IPS DF 6.9 (cell line): ENCODE measurements at regions not wholly inside any gene's neighbourhood (a gene's known extent, or its start where the extent isn't known, plus 50 kb on each side); places are given as distances from the start of the nearest gene placed in this dataset.
"Not testable (repeated sequence)": the region's sequence is repeated elsewhere in the genome, so short reads cannot be mapped to it uniquely, and the experiment has no call there.

Experiments used
- DNase-seq: peaks from one replicate; pipeline ENCODE4 v3.0.0-alpha.2; 2013; ENCODE audit warnings: low read depth, low spot score
- H3K27ac ChIP-seq: one replicate; pipeline ENCODE4 v1.5.1; 2013; ENCODE audit warnings: low read length, control low read depth
- H3K27me3 ChIP-seq: 2 replicates; pipeline ENCODE4 v1.6.1; 2013; ENCODE audit warnings: mild to moderate bottlenecking, low read length; ENCODE audit not compliant: control insufficient read depth, insufficient read depth
- H3K36me3 ChIP-seq: 2 replicates; pipeline ENCODE4 v1.6.1; 2013; ENCODE audit warnings: low read length; ENCODE audit not compliant: control insufficient read depth, insufficient read depth
- H3K4me1 ChIP-seq: 2 replicates; pipeline ENCODE4 v1.6.1; 2013; ENCODE audit warnings: low read length; ENCODE audit not compliant: control insufficient read depth, insufficient read depth
- H3K4me3 ChIP-seq: 2 replicates; pipeline ENCODE4 v1.5.1; 2013; ENCODE audit warnings: mild to moderate bottlenecking, low read length
- H3K9me3 ChIP-seq: 2 replicates; pipeline ENCODE4 v1.6.1; 2013; ENCODE audit warnings: low read length, inconsistent platforms; ENCODE audit not compliant: control insufficient read depth, insufficient read depth
- WGBS: extraction: QIAGEN DNeasy Blood & Tissue Kit; methylation state at CpG from one replicate; pipeline ENCODE4 v1.1.7; 2013; ENCODE audit warnings: mixed read lengths, missing lambda C conversion rate; ENCODE audit not compliant: insufficient read length, insufficient coverage; 5-methylcytosine and 5-hydroxymethylcytosine counted together

GRCh38 chr5:71821029-71821428 is 102.0 kb downstream of the CARTPT start:
- no peaks in the 10 kb centered on the region for H3K27me3 ChIP-seq
- H3K9me3 ChIP-seq = no peaks in the 10 kb centered on the region
- no peaks in the 10 kb centered on the region for H3K36me3 ChIP-seq
- no peak overlapping the region for H3K4me3 ChIP-seq
- H3K4me1 ChIP-seq = no peaks in the 10 kb centered on the region
- DNase-seq = no peak
- WGBS = no CpG with 5 or more reads among the region's 1 CpG
- no peak overlapping the region for H3K27ac ChIP-seq

DNA sequence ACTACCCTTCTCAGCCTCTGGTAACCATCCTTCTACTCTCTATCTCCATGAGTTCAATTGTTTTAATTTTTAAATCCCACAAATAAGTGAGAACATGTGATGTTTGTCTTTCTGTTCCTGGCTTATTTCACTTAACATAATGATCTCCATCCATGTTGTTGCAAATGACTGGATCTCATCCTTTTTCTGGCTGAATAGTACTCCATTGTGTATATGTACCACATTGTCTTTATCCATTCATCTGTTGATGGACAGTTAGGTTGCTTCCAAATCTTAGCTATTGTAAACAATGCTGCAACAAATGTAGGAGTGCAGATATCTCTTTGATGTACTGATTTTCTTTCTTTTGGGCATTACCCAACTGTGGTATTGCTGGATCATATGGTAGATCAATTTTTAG is 103.0 kb downstream of the CARTPT start:
- not testable (repeated sequence) for H3K4me3 ChIP-seq, DNase-seq, H3K27ac ChIP-seq, H3K9me3 ChIP-seq, H3K4me1 ChIP-seq, H3K36me3 ChIP-seq, H3K27me3 ChIP-seq

GRCh38 chr5:71825992-71826391 is 106.9 kb downstream of the CARTPT start:
- DNase-seq = no peak
- H3K27ac ChIP-seq = no peak overlapping the region
- H3K9me3 ChIP-seq = no peaks in the 10 kb centered on the region
- no peaks in the 10 kb centered on the region for H3K27me3 ChIP-seq
- no peaks in the 10 kb centered on the region for H3K36me3 ChIP-seq
- H3K4me1 ChIP-seq = no peaks in the 10 kb centered on the region
- no CpG with 5 or more reads among the region's 1 CpG for WGBS
- no peak overlapping the region for H3K4me3 ChIP-seq

GRCh38 chr5:71828291-71829040 is 109.4 kb downstream of the CARTPT start:
- 0 out of 2 replicates have a peak, but pooled peaks cover 1% of the 10 kb centered on the region for H3K4me1 ChIP-seq
- H3K9me3 ChIP-seq = no peaks in the 10 kb centered on the region
- WGBS = no CpG with 5 or more reads among the region's 2 CpGs
- no peaks in the 10 kb centered on the region for H3K36me3 ChIP-seq
- no peak overlapping the region for H3K4me3 ChIP-seq
- H3K27me3 ChIP-seq = no peaks in the 10 kb centered on the region
- no peak for DNase-seq
- no peak overlapping the region for H3K27ac ChIP-seq

DNA sequence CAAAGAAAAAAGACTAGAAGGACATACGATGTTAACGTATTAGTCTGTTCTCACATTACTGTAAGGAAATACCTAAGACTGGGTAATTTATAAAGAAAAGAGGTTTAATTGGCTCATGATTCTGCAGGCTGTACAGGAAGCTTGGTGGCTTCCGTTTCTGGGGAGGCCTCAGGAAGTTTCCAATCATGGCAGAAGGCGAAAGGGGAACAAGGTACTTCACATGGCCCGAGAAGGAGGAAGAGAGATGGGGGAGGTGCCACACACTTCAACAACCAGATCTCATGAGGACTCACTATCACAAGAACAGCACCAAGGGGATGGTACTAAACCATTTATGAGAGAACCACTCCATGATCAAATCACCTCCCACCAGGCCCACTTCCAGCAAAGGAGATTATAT is 110.1 kb downstream of the CARTPT start:
- Histone ChIP-seq H3K36me3 (no peaks in the 10 kb centered on the region), H3K27ac (no peak overlapping the region), H3K9me3 (no peaks in the 10 kb centered on the region), H3K27me3 (no peaks in the 10 kb centered on the region), H3K4me3 (no peak overlapping the region), H3K4me1 (0 out of 2 replicates have a peak, but pooled peaks cover 1% of the 10 kb centered on the region)
- WGBS = no CpG with 5 or more reads among the region's 5 CpGs
- no peak for DNase-seq

GRCh38 chr5:71830681-71831539 is 111.8 kb downstream of the CARTPT start:
- no peaks in the 10 kb centered on the region for H3K27me3 ChIP-seq
- WGBS = no CpG with 5 or more reads among the region's 4 CpGs
- no peak for DNase-seq
- 0 out of 2 replicates have a peak, but pooled peaks cover 1% of the 10 kb centered on the region for H3K4me1 ChIP-seq
- H3K27ac ChIP-seq = no peak overlapping the region
- H3K36me3 ChIP-seq = no peaks in the 10 kb centered on the region
- no peak overlapping the region for H3K4me3 ChIP-seq
- no peaks in the 10 kb centered on the region for H3K9me3 ChIP-seq

- no peak overlapping the region for H3K27ac ChIP-seq
- H3K27me3 ChIP-seq = no peaks in the 10 kb centered on the region
- H3K4me3 ChIP-seq = no peak overlapping the region
- no peaks in the 10 kb centered on the region for H3K36me3 ChIP-seq
- WGBS = no CpG with 5 or more reads among the region's 4 CpGs
- no peaks in the 10 kb centered on the region for H3K9me3 ChIP-seq
- no peak for DNase-seq
- 0 out of 2 replicates have a peak, but pooled peaks cover 1% of the 10 kb centered on the region for H3K4me1 ChIP-seq
Measured at GRCh38 chr5:71832812-71833715, 114.0 kb downstream of the CARTPT start.

GRCh38 chr5:71834601-71835000 is 115.5 kb downstream of the CARTPT start:
- no peak overlapping the region for H3K4me3 ChIP-seq
- no peak overlapping the region for H3K27ac ChIP-seq
- H3K27me3 ChIP-seq = no peaks in the 10 kb centered on the region
- no peaks in the 10 kb centered on the region for H3K9me3 ChIP-seq
- no peak for DNase-seq
- no CpG with 5 or more reads among the region's 2 CpGs for WGBS
- H3K36me3 ChIP-seq = no peaks in the 10 kb centered on the region
- H3K4me1 ChIP-seq = 0 out of 2 replicates have a peak, but pooled peaks cover 1% of the 10 kb centered on the region

GRCh38 chr5:71836084-71836483 is 117.0 kb downstream of the CARTPT start:
- H3K4me3 ChIP-seq = no peak overlapping the region
- H3K9me3 ChIP-seq = no peaks in the 10 kb centered on the region
- no peaks in the 10 kb centered on the region for H3K36me3 ChIP-seq
- no peak overlapping the region for H3K27ac ChIP-seq
- 0 out of 2 replicates have a peak, but pooled peaks cover 1% of the 10 kb centered on the region for H3K4me1 ChIP-seq
- no peak for DNase-seq
- H3K27me3 ChIP-seq = no peaks in the 10 kb centered on the region

- no peaks in the 10 kb centered on the region for H3K27me3 ChIP-seq
- H3K27ac ChIP-seq = no peak overlapping the region
- no peaks in the 10 kb centered on the region for H3K36me3 ChIP-seq
- no peaks in the 10 kb centered on the region for H3K9me3 ChIP-seq
- H3K4me3 ChIP-seq = no peak overlapping the region
- H3K4me1 ChIP-seq = no peaks in the 10 kb centered on the region
- WGBS = no CpG with 5 or more reads among the region's 5 CpGs
- DNase-seq = no peak
Measured at GRCh38 chr5:71836559-71837112, 117.6 kb downstream of the CARTPT start.
